GM19468 (cell line): ENCODE measurements at regions not wholly inside any gene's neighbourhood (a gene's known extent, or its start where the extent isn't known, plus 50 kb on each side); places are given as distances from the start of the nearest gene placed in this dataset.

Experiments
- ATAC-seq: cut with Tn5 transposase; IDR thresholded peaks from one replicate; pipeline ENCODE4 v1.9.1; 2021; ENCODE audit warnings: mild to moderate bottlenecking, moderate library complexity, moderate number of reproducible peaks; ENCODE audit not compliant: unreplicated experiment; ENCODE audit errors: extremely low read depth

GRCh38 chr6:90436403-90436802 lies 139.8 kb upstream of the BACH2 start:
- ATAC-seq, result no peak

DNA sequence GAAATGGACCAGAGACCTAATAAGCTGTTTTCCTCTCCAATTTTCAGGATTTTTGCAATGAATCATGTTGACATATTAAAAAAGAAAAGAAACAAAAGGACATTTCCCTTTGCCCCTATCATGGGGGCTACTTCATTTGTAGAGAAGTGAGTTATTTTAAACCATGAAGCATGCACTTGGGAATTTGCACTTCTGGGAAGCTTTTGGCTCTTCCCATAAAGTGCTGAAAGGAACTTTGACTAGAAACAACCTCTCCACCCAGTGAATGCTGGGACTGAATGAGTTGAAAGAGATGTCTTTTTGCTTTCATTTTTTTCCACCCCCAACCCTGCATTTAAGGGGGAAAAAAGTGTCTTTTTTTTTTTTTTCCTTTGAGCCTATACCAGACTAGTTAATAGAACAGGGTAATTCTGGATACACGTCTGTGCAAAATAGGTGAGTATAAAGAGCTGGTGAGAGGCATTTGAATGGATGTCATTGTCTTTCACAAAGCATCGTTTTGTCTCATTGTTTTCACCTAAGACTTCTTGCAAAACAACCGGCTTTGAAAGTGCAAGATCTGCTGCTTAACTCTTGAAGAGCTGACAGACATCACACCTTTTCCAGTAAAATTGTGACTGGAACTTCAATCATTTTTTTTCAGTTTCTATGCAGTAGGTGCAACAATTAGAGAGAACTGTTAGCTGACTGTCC lies 138.7 kb upstream of the BACH2 start:
- ATAC-seq, result no peak

DNA sequence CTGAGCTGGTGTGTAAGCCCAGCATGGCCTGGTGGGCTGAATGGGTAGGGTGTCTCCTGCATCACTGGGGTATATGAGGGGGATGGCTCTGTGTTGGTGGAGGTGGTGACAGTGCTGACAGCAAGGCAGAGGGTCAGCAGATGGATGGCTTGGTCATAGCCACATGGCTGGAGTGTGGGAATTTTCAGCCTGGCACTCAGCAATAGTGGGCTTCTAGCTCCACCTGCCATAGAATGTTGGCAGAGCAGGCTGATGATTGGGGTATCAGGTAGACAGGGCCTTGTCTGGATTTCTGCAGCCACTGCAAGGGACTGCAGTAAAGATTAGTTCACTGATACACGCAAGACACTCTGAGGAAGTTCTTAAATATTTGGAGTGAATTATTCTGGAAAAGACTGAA lies 137.5 kb upstream of the BACH2 start:
- ATAC-seq, result no peak

- no peak for ATAC-seq
These were observed 136.3 kb upstream of the BACH2 start for GRCh38 chr6:90432937-90433336.

DNA sequence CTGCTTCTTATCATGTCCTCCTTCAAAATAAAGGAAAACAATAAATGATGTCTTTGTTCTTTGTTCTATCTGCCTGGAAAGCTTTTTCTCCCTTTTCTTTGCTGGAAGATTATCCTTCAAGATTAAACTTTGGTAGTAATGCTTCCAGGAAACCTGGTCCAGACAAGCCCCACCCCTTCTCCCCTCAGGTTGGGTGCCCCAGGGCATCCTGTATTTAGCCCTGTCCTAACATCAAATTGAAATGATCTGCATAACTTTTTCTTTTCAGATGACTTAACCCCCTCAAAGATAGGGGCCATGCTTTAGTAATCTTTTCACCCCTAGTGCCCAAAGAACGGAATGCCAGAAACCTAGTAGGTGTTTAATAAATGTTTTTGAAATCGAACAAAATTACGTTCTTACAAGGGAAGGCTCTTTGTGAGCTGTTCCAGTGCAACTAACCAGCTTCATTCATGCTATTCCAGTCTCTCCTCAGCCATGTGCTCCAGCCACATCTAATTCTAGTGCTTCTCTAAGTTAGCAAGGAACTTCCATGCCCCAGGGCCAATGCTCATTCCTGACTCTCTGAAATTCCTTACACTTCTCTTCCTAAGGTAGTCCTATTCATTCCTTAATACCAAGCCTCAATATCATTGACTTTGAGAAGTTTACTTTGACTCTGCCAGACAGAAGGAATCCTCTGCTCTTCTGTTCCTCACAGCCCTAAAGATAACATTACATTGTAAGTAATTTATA lies 135.6 kb upstream of the BACH2 start:
- ATAC-seq, result no peak

GRCh38 chr6:90431576-90431975 lies 134.9 kb upstream of the BACH2 start:
- no peak for ATAC-seq

- no peak for ATAC-seq
These were observed 133.1 kb upstream of the BACH2 start for GRCh38 chr6:90429713-90430112.

DNA sequence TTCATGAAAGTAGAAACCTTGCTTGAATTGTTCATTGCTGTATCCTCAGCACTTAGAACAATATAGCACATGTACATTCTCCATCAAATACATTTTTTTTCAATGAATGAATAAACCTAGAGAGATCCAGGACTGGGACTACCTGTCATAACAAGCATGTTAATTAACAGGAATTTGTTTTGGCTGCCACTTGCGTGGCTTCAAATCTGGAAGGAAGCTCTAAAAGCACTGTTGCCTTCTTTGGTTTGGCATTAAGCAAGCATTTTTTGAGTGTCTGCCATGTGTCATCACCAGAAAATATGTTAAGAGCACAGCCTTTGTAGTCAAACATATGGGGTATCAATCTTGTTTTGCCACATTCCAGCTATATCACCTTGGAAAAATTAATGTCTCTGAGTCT lies 131.9 kb upstream of the BACH2 start:
- no peak for ATAC-seq

GRCh38 chr6:90425161-90425641 lies 128.6 kb upstream of the BACH2 start:
- peak; percentile 88 for ATAC-seq

DNA sequence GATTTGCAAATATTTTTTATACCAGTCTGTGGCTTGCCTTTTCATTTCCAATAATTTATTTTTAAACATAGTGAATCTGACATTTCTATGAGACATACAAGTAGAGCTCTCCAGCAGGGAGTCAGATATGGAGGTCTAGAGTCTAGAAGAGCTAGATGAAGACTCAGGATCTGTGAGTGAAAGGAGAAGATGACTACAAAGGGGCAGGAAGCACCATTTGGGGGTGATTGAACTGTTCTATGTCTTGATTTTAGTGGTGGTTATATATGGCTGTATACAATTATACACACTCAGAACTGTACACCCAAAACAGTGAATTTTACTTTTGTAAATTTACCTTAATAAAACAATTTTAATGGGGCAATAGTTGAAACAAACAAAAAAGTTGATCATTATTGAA lies 127.9 kb upstream of the BACH2 start:
- ATAC-seq, result no peak

- ATAC-seq, result no peak
These were observed 125.0 kb upstream of the BACH2 start for GRCh38 chr6:90421666-90422065.

DNA sequence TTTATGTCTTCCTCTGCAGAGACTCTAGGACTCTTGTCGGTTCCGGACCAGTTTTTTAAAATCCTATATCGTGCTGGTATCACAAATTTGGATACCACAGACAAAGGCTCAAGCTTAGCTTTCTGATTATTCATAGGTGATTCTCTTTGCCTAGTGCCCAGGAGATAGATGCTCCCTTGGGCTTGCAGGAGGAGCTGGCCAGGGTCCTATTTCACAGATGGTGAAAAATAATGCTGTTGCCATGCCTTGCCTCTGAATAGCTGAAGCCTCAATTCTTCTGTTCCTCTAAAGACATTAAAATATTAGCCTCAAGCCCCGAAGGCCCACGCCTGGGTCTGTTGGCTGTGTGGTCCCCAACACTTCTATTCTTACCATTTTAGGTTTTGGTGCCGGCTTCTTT lies 123.9 kb upstream of the BACH2 start:
- ATAC-seq, result no peak

DNA sequence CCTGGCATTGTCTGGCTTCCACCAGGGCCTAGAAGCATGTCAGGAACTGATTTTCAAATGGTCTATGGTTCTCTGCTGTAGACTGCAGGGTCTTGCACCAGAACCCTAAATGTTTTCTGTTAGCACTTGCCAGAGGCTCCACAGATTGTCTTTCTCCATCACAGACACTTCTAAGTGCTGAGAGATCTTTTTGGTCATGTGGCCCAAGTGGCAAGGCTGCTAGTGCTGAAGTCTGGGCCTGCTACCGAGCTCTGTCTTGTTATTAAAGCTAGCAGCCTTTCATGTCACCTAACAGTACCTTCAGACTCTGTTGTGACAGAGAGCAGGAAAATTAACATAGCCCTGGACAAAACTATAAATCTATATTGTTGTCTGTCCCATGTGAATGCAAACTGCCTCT lies 120.7 kb upstream of the BACH2 start:
- ATAC-seq, result no peak

DNA sequence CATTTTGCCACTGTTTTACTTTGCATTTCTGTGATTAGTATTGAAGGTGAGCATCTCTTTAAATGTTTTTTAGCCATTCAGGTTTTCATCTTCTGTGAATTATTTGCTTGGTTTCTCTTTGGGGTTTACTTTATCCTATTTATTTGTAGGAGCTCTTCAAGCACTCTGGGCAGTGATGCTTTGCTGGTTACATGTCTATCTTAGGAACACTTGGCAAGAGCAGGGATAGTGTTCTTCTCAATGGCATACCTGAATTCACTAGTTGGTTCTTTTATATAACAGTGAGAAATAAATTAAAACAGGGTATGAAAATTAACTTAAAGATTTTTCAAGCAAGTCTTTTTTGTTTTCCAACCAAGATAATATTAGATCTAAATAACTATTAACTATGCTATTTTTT lies 119.7 kb upstream of the BACH2 start:
- no peak for ATAC-seq

GRCh38 chr6:90415178-90415577 lies 118.5 kb upstream of the BACH2 start:
- no peak for ATAC-seq

DNA sequence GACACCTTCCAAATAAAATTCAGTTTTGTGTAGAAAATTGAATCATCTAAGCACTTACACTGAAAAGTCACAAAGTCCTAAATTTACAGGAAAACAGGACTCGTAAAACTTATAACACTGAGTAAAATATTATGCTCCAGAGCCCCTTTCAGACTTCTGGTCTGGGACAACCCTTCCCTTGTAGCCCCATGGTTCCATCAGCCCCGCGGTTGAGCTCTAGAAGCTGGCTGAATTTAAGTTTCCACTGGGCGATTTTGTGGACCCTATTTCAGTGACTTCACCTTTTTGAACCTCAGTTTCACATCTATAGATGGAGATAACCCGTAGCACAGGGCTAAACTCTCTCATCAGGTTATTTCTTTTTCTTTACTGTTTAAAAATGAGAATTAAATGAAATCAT lies 117.7 kb upstream of the BACH2 start:
- ATAC-seq, result no peak

DNA sequence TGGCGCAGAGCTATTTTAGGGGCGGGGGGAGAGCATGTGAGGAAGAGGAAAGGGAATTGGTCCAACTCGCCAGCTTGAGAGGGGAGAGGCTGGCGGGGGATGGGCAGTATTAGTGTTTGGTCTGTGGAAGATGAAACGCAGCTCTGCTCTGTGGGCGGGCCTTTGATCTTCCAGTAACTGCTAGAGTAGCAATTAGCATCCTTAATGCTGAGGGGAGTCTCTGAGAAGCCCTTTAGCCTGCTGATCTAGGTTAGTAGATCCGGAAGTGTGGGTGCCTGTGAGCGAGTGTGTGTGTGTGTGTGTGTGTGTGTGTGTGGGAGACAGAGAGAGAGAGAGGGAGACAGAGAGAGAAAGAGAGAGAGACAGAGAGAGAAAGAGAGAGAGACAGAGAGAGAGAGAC lies 117.2 kb upstream of the BACH2 start:
- no peak for ATAC-seq

DNA sequence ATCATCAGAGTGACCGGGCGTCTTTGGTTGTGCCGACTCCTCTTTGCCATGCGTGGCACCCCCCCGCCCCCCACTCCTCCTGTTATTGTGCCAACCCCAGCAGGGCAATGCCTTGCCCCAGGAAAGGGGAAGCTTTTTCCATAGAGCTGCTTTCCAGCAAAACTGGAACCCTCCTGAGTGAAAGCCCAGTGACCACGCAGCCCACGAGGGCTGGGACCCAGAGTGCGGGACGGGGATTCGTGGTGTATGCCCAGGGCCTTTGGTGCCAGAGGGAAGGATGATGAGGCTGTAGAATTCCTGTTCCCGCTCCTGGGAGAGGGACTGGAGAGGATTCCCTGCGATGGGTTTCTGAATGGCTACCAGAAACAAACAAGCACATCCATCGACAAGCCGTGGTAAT lies 116.8 kb upstream of the BACH2 start:
- ATAC-seq, result no peak

DNA sequence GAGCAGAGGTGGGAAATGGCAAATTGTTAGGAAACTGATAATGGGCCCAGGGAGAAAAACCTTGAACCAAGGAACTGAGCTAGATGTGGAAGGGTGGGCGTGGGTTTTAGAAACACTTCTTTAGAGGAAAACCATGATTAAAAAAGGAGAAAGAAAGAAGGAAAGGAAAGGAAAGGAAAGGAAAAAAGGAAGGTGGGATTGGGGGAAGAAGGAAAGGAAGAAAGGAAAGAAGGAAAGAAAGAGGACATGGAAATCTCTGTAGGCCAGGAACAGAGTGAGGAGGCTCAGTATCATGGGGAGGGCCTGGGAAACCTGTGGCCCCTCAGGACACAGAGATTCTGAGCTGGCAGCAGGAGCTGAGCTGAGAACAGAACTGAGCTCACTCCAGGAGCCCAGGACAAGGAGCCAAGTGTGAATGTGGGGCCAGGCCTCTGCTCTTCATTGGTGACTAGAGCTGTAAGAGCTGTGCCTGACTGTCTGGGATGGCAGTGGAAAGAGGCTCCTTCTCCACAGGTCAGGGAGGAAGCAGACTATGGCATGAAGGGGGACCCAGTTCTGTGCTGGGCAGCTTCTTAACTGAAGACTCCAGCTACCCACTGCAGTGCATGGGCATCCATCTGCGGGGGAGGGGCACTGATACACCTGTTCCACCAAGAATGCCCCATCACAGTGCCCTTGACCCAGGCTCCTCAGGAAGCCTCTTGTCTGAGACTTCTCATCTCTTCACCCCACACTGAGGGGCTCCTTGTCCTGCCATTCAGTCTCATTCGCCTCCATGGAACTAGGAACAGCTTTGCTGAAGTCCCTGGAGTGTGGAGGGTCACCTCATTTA lies 116.1 kb upstream of the BACH2 start:
- ATAC-seq, result no peak

- peak; percentile 83 for ATAC-seq
These were observed 114.7 kb upstream of the BACH2 start for GRCh38 chr6:90411292-90411781.

- no peak for ATAC-seq
These were observed 113.1 kb upstream of the BACH2 start for GRCh38 chr6:90409700-90410099.
